Ishikawa (cell line): ENCODE measurements at regions not wholly inside any gene's neighbourhood (a gene's known extent, or its start where the extent isn't known, plus 50 kb on each side); places are given as distances from the start of the nearest gene placed in this dataset.

Experiments used
- CREB1 ChIP-seq: IDR thresholded peaks from 2 replicates; pipeline ENCODE4 v1.6.1; 2012; ENCODE audit warnings: low read depth
- EP300 ChIP-seq: IDR thresholded peaks from 2 replicates; pipeline ENCODE4 v1.6.1; 2012; ENCODE audit warnings: borderline replicate concordance
- RAD21 ChIP-seq: IDR thresholded peaks from 2 replicates; pipeline ENCODE4 v1.6.1; 2012; ENCODE audit warnings: low read depth
- TAF1 ChIP-seq: IDR thresholded peaks from 2 replicates; pipeline ENCODE4 v1.6.1; 2012; ENCODE audit warnings: low read depth, mild to moderate bottlenecking
- TCF12 ChIP-seq: IDR thresholded peaks from 2 replicates; pipeline ENCODE4 v1.6.1; 2012; ENCODE audit warnings: low read depth
- YY1 ChIP-seq: IDR thresholded peaks from 2 replicates; pipeline ENCODE4 v1.6.1; 2012; ENCODE audit warnings: low read depth
- ZBTB7A ChIP-seq: IDR thresholded peaks from 2 replicates; pipeline ENCODE4 v1.6.1; 2012; ENCODE audit warnings: low read depth
- TF ChIP-seq, protein P1 (sequence below): IDR thresholded peaks from 2 replicates; pipeline ENCODE4 v1.6.1; 2012
- TF ChIP-seq, protein P2 (sequence below): IDR thresholded peaks from 2 replicates; pipeline ENCODE4 v1.6.1; 2012
- TF ChIP-seq, protein P3 (sequence below): IDR thresholded peaks from 2 replicates; pipeline ENCODE4 v1.6.1; 2012; ENCODE audit warnings: low read depth, mild to moderate bottlenecking

DNA sequence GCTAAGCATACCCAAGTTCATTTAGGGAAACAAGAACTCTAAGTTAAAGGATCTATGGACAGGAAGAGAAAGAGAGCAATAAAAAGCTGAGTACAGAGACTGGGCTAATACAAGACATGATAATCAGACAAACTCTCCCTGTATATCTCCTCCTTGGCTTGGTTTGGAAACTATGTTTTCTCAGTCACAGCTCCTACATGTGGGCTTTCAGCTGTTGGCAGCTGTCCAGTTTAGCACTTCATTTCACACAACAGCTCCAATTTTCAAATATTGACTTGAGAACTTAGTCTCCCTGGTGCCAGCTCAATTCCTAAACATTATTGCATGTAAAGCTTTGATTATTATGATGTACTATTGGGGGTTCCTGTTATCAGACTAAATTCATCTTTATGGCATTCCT is 222.8 kb upstream of the OBI1 start:
- TF ChIP-seq, protein P1, sequence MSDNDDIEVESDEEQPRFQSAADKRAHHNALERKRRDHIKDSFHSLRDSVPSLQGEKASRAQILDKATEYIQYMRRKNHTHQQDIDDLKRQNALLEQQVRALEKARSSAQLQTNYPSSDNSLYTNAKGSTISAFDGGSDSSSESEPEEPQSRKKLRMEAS: no peak
- TF ChIP-seq EP300 (no peak), RAD21 (no peak), TAF1 (no peak), ZBTB7A (no peak), TCF12 (no peak), CREB1 (no peak), YY1 (no peak)
- TF ChIP-seq, protein P2, sequence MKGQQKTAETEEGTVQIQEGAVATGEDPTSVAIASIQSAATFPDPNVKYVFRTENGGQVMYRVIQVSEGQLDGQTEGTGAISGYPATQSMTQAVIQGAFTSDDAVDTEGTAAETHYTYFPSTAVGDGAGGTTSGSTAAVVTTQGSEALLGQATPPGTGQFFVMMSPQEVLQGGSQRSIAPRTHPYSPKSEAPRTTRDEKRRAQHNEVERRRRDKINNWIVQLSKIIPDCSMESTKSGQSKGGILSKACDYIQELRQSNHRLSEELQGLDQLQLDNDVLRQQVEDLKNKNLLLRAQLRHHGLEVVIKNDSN: no peak
- TF ChIP-seq, protein P3, sequence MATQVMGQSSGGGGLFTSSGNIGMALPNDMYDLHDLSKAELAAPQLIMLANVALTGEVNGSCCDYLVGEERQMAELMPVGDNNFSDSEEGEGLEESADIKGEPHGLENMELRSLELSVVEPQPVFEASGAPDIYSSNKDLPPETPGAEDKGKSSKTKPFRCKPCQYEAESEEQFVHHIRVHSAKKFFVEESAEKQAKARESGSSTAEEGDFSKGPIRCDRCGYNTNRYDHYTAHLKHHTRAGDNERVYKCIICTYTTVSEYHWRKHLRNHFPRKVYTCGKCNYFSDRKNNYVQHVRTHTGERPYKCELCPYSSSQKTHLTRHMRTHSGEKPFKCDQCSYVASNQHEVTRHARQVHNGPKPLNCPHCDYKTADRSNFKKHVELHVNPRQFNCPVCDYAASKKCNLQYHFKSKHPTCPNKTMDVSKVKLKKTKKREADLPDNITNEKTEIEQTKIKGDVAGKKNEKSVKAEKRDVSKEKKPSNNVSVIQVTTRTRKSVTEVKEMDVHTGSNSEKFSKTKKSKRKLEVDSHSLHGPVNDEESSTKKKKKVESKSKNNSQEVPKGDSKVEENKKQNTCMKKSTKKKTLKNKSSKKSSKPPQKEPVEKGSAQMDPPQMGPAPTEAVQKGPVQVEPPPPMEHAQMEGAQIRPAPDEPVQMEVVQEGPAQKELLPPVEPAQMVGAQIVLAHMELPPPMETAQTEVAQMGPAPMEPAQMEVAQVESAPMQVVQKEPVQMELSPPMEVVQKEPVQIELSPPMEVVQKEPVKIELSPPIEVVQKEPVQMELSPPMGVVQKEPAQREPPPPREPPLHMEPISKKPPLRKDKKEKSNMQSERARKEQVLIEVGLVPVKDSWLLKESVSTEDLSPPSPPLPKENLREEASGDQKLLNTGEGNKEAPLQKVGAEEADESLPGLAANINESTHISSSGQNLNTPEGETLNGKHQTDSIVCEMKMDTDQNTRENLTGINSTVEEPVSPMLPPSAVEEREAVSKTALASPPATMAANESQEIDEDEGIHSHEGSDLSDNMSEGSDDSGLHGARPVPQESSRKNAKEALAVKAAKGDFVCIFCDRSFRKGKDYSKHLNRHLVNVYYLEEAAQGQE: no peak
